IMR-90 (cell line): ENCODE measurements at regions not wholly inside any gene's neighbourhood (a gene's known extent, or its start where the extent isn't known, plus 50 kb on each side); places are given as distances from the start of the nearest gene placed in this dataset.
"Not testable (repeated sequence)": the region's sequence is repeated elsewhere in the genome, so short reads cannot be mapped to it uniquely, and the experiment has no call there.

Experiments used
- CTCF ChIP-seq: conservative IDR thresholded peaks from 2 replicates; pipeline ENCODE4 v1.5.1; 2012; ENCODE audit warnings: mild to moderate bottlenecking, low read depth, low read length, improper control_type of control experiment
- POLR2A ChIP-seq: IDR thresholded peaks from 2 replicates; pipeline ENCODE4 v1.6.1; 2012; ENCODE audit warnings: mild to moderate bottlenecking, low read depth, low read length
- RFX5 ChIP-seq: IDR thresholded peaks from 2 replicates; pipeline ENCODE4 v1.8.0; 2012; ENCODE audit warnings: low read depth, mild to moderate bottlenecking, low read length, moderate library complexity
- SMC3 ChIP-seq: fragments of 150-350 bp; IDR thresholded peaks from 2 replicates; pipeline ENCODE4 v1.6.1; 2016; ENCODE audit warnings: low read depth, mild to moderate bottlenecking, antibody characterized with exemption, low read length, moderate library complexity

DNA sequence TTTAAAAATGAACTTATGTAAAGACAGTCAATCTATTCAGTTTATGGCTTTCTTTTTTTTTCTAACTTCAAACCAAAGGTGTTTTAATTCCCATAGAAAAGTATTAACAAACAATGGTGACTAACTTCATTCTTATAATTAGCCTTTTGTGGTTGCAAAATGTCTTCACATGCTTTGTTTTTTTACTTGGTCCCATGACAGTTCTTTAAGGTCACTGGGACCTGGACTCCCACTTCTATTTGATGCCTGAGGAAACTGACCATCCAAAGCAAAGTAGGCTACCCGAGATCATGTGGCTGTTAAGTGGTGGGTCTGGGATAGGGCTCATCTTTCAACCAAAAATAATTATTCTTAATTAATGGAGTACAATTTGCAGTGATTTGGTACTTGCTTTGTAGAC, 74.6 kb upstream of the CDC42EP3 start:
- TF ChIP-seq SMC3, POLR2A, CTCF, RFX5: not testable (repeated sequence)
